Mesenchymal stem cell (in vitro differentiated cells and primary cell): ENCODE measurements at regions not wholly inside any gene's neighbourhood (a gene's known extent, or its start where the extent isn't known, plus 50 kb on each side); places are given as distances from the start of the nearest gene placed in this dataset.

Experiments used
- DNase-seq: peaks from one replicate; pipeline ENCODE4 v3.0.0-alpha.2; 2013
- H2AFZ ChIP-seq: one replicate; pipeline ENCODE4 v1.6.1; 2013; ENCODE audit warnings: low read depth, mild to moderate bottlenecking, control low read depth, inconsistent platforms, low read length, moderate library complexity
- H2AK5ac ChIP-seq: 2 replicates; pipeline ENCODE4 v1.6.1; 2013; ENCODE audit warnings: low read length, moderate library complexity, mild to moderate bottlenecking, inconsistent platforms; ENCODE audit not compliant: severe bottlenecking
- H2BK120ac ChIP-seq: one replicate; pipeline ENCODE4 v1.6.1; 2013; ENCODE audit warnings: low read depth, mild to moderate bottlenecking, inconsistent platforms, low read length, moderate library complexity
- H2BK12ac ChIP-seq, 2 experiments: one replicate each; pipeline ENCODE4 v1.6.1; 2013; ENCODE audit warnings: inconsistent platforms in 2 of 2, low read length in 2 of 2, mild to moderate bottlenecking in 2 of 2, moderate library complexity in 2 of 2, control low read depth in 1 of 2
- H2BK15ac ChIP-seq: one replicate; pipeline ENCODE4 v1.6.1; 2013; ENCODE audit warnings: mild to moderate bottlenecking, low read depth, inconsistent platforms; ENCODE audit not compliant: poor library complexity, severe bottlenecking
- H2BK5ac ChIP-seq: 2 replicates; pipeline ENCODE4 v1.6.1; 2013; ENCODE audit warnings: low read depth, mild to moderate bottlenecking, low read length, control low read depth, inconsistent platforms; ENCODE audit not compliant: poor library complexity, severe bottlenecking
- H3K14ac ChIP-seq, 2 experiments: one replicate each; pipeline ENCODE4 v1.6.1; 2013; ENCODE audit warnings: inconsistent platforms in 2 of 2, low read length in 2 of 2, control low read depth in 1 of 2, mild to moderate bottlenecking in 1 of 2, moderate library complexity in 1 of 2
- H3K18ac ChIP-seq, 2 experiments: one replicate each; pipeline ENCODE4 v1.6.1; 2013; ENCODE audit warnings: inconsistent platforms in 2 of 2, low read length in 2 of 2, control low read depth in 1 of 2, low read depth in 1 of 2, mild to moderate bottlenecking in 1 of 2
- H3K23ac ChIP-seq, 2 experiments: one replicate each; pipeline ENCODE4 v1.6.1; 2013; ENCODE audit warnings: inconsistent platforms in 2 of 2, low read length in 2 of 2, mild to moderate bottlenecking in 2 of 2, moderate library complexity in 2 of 2, control low read depth in 1 of 2
- H3K27ac ChIP-seq: 2 replicates; pipeline ENCODE4 v1.5.1; 2013; ENCODE audit warnings: mild to moderate bottlenecking, moderate library complexity, low read length, control low read depth, inconsistent platforms; ENCODE audit not compliant: poor library complexity, severe bottlenecking
- H3K27me3 ChIP-seq, 2 experiments: 2 replicates each; pipeline versions ENCODE4 v1.6.1 to v1.7.0; 2013; ENCODE audit warnings: low read length in 2 of 2, mild to moderate bottlenecking in 2 of 2, moderate library complexity in 2 of 2, control low read depth in 1 of 2, inconsistent platforms in 1 of 2; ENCODE audit not compliant: control insufficient read depth in 1 of 2, insufficient read depth in 1 of 2
- H3K36me3 ChIP-seq, 2 experiments: 2 replicates each; pipeline versions ENCODE4 v1.6.1 to v1.7.0; 2013; ENCODE audit warnings: low read length in 2 of 2, control low read depth in 1 of 2, inconsistent platforms in 1 of 2, low read depth in 1 of 2, mild to moderate bottlenecking in 1 of 2; ENCODE audit not compliant: insufficient read depth in 2 of 2, control insufficient read depth in 1 of 2
- H3K4ac ChIP-seq, 2 experiments: one replicate each; pipeline ENCODE4 v1.6.1; 2013; ENCODE audit warnings: inconsistent platforms in 2 of 2, low read length in 2 of 2, mild to moderate bottlenecking in 2 of 2, moderate library complexity in 2 of 2, control low read depth in 1 of 2, low read depth in 1 of 2
- H3K4me1 ChIP-seq: 2 replicates; pipeline ENCODE4 v1.6.1; 2013; ENCODE audit warnings: low read depth, low read length, control low read depth; ENCODE audit not compliant: control insufficient read depth, insufficient read depth
- H3K4me2 ChIP-seq: 2 replicates; pipeline ENCODE4 v1.6.1; 2013; ENCODE audit warnings: low read length, mild to moderate bottlenecking, inconsistent platforms; ENCODE audit not compliant: poor library complexity, severe bottlenecking
- H3K4me3 ChIP-seq, 2 experiments: 2 replicates each; pipeline versions ENCODE4 v1.5.1 to v1.7.0; 2013; ENCODE audit warnings: low read length in 2 of 2, mild to moderate bottlenecking in 2 of 2, control low read depth in 1 of 2, low read depth in 1 of 2; ENCODE audit not compliant: insufficient read depth in 1 of 2
- H3K79me1 ChIP-seq: replicated peaks from 2 replicates; pipeline ENCODE4 v1.6.1; 2013; ENCODE audit warnings: mild to moderate bottlenecking, control low read depth, low read length, inconsistent platforms; ENCODE audit not compliant: poor library complexity, severe bottlenecking
- H3K9ac ChIP-seq: 2 replicates; pipeline ENCODE4 v1.7.0; 2013; ENCODE audit warnings: mild to moderate bottlenecking, low read length, moderate library complexity
- H3K9me3 ChIP-seq: 2 replicates; pipeline ENCODE4 v1.7.0; 2013; ENCODE audit warnings: mild to moderate bottlenecking, low read length; ENCODE audit not compliant: control insufficient read depth
- H4K8ac ChIP-seq: one replicate; pipeline ENCODE4 v1.6.1; 2013; ENCODE audit warnings: inconsistent platforms, mild to moderate bottlenecking, low read length, moderate library complexity
- H4K91ac ChIP-seq: one replicate; pipeline ENCODE4 v1.6.1; 2013; ENCODE audit warnings: mild to moderate bottlenecking, low read length, inconsistent platforms
- WGBS: methylation state at CpG from one replicate; pipeline ENCODE4 v1.1.7; 2013; ENCODE audit warnings: mixed read lengths; 5-methylcytosine and 5-hydroxymethylcytosine counted together

- Histone ChIP-seq H3K79me1 (no peaks in the 10 kb centered on the region), H3K4ac (no peak overlapping the region), H2BK5ac (no peak overlapping the region), H3K4me1 (no peaks in the 10 kb centered on the region), H3K23ac (no peak overlapping the region), H3K27me3 (no peaks in the 10 kb centered on the region), H3K36me3 (no peaks in the 10 kb centered on the region), H3K18ac (no peak overlapping the region), H3K9me3 (peaks cover 36% of the 10 kb centered on the region), H3K4me3 (no peak overlapping the region), H3K14ac (no peak overlapping the region), H3K27ac (no peak overlapping the region), H2AFZ (no peak overlapping the region), H2BK120ac (no peak overlapping the region), H2BK12ac (no peak overlapping the region), H2AK5ac (no peak overlapping the region), H4K91ac (no peak overlapping the region), H2BK15ac (no peak overlapping the region), H3K9ac (no peak overlapping the region), H4K8ac (no peak overlapping the region), H3K4me2 (no peak overlapping the region)
- WGBS, result 93% methylated on average over 3 of the region's 3 CpGs
- no peak for DNase-seq
These were observed 592.0 kb downstream of the BCKDHB start for GRCh38 chr6:80698459-80698858.

- no peak overlapping the region for H2AK5ac ChIP-seq
- H2BK5ac ChIP-seq, result no peak overlapping the region
- no peak overlapping the region for H2BK12ac ChIP-seq
- H3K23ac ChIP-seq, result no peak overlapping the region
- H3K79me1 ChIP-seq, result no peaks in the 10 kb centered on the region
- H3K14ac ChIP-seq, result no peak overlapping the region
- no peak overlapping the region for H3K27ac ChIP-seq
- H2AFZ ChIP-seq, result no peak overlapping the region
- DNase-seq, result no peak
- H4K8ac ChIP-seq, result no peak overlapping the region
- H2BK120ac ChIP-seq, result no peak overlapping the region
- H3K18ac ChIP-seq, result no peak overlapping the region
- no peak overlapping the region for H2BK15ac ChIP-seq
- no peak overlapping the region for H3K4ac ChIP-seq
- peaks cover 18% of the 10 kb centered on the region for H3K9me3 ChIP-seq
- H3K4me3 ChIP-seq, result no peak overlapping the region
- H4K91ac ChIP-seq, result no peak overlapping the region
- no peak overlapping the region for H3K9ac ChIP-seq
- no peaks in the 10 kb centered on the region for H3K27me3 ChIP-seq
- H3K36me3 ChIP-seq, result no peaks in the 10 kb centered on the region
- no peak overlapping the region for H3K4me2 ChIP-seq
- no peaks in the 10 kb centered on the region for H3K4me1 ChIP-seq
These were observed 589.8 kb downstream of the BCKDHB start for GRCh38 chr6:80696268-80696667.

DNA sequence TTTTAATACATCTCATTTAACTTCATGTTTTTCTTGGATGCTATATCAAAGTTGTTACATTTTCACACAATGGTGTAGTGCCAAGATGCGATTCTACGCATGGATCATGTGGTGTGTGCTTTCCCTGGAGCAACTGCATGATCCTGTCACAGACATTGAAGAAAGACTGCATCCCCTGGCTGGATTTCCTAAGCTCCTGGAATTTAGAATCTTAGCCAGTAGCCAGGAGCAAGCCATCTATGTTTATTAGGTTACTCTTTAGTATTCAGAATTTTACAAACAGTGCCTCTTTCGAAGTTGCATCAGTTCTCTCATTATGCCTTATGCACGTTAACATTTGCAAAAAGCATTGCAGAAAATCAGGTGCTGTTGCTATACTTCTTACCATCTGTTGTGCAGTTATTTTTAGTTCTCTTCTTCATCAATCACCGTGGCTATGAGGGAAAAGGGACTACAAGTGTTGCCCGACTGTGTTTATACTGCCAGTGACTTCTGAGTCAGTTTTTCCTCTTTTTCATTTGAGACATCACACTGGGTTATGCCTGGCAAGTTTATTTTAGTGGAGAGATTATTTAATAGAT, 584.2 kb downstream of the BCKDHB start:
- H4K8ac ChIP-seq, result no peak overlapping the region
- no peak overlapping the region for H3K27ac ChIP-seq
- H3K14ac ChIP-seq, result no peak overlapping the region
- H3K27me3 ChIP-seq, result no peaks in the 10 kb centered on the region
- peak overlapping the region; percentile 61 for H3K9ac ChIP-seq
- no peak overlapping the region for H3K23ac ChIP-seq
- WGBS, result 54% methylated on average over 6 of the region's 6 CpGs
- H2BK15ac ChIP-seq, result no peak overlapping the region
- H3K18ac ChIP-seq, result peak overlapping the region in 1 of 2 experiments; percentile 70
- peak; percentile 92 for DNase-seq
- H2AFZ ChIP-seq, result no peak overlapping the region
- H3K79me1 ChIP-seq, result no peaks in the 10 kb centered on the region
- H3K4me1 ChIP-seq, result no peaks in the 10 kb centered on the region
- no peak overlapping the region for H2AK5ac ChIP-seq
- H4K91ac ChIP-seq, result no peak overlapping the region
- no peak overlapping the region for H2BK120ac ChIP-seq
- H2BK12ac ChIP-seq, result no peak overlapping the region
- H3K4ac ChIP-seq, result no peak overlapping the region
- no peaks in the 10 kb centered on the region for H3K36me3 ChIP-seq
- no peak overlapping the region for H2BK5ac ChIP-seq
- peak overlapping the region in 1 of 2 experiments; percentile 63 for H3K4me3 ChIP-seq
- H3K4me2 ChIP-seq, result no peak overlapping the region
- H3K9me3 ChIP-seq, result peaks cover 2% of the 10 kb centered on the region

- H3K18ac ChIP-seq, result peak overlapping the region in 1 of 2 experiments; percentile 52
- H3K27ac ChIP-seq, result no peak overlapping the region
- no peak overlapping the region for H2BK5ac ChIP-seq
- no peaks in the 10 kb centered on the region for H3K4me1 ChIP-seq
- H4K91ac ChIP-seq, result no peak overlapping the region
- no peak overlapping the region for H2BK120ac ChIP-seq
- WGBS, result 68% methylated on average over 3 of the region's 3 CpGs
- no peak overlapping the region for H2AK5ac ChIP-seq
- no peaks in the 10 kb centered on the region for H3K36me3 ChIP-seq
- peak; percentile 33 for DNase-seq
- H3K4me3 ChIP-seq, result peak overlapping the region in 1 of 2 experiments; percentile 63
- H3K4ac ChIP-seq, result no peak overlapping the region
- no peak overlapping the region for H3K4me2 ChIP-seq
- no peak overlapping the region for H2BK15ac ChIP-seq
- H2BK12ac ChIP-seq, result no peak overlapping the region
- no peak overlapping the region for H2AFZ ChIP-seq
- H3K79me1 ChIP-seq, result no peaks in the 10 kb centered on the region
- no peak overlapping the region for H3K23ac ChIP-seq
- H4K8ac ChIP-seq, result no peak overlapping the region
- peaks cover 4% of the 10 kb centered on the region for H3K9me3 ChIP-seq
- H3K14ac ChIP-seq, result no peak overlapping the region
- H3K27me3 ChIP-seq, result no peaks in the 10 kb centered on the region
- H3K9ac ChIP-seq, result peak overlapping the region; percentile 61
These were observed 583.4 kb downstream of the BCKDHB start for GRCh38 chr6:80689716-80690395.
